ENCODE measurements at regions not wholly inside any gene's neighbourhood (a gene's known extent, or its start where the extent isn't known, plus 50 kb on each side); places are given as distances from the start of the nearest gene placed in this dataset.
"Not testable (repeated sequence)": the region's sequence is repeated elsewhere in the genome, so short reads cannot be mapped to it uniquely, and the experiment has no call there.

DNA sequence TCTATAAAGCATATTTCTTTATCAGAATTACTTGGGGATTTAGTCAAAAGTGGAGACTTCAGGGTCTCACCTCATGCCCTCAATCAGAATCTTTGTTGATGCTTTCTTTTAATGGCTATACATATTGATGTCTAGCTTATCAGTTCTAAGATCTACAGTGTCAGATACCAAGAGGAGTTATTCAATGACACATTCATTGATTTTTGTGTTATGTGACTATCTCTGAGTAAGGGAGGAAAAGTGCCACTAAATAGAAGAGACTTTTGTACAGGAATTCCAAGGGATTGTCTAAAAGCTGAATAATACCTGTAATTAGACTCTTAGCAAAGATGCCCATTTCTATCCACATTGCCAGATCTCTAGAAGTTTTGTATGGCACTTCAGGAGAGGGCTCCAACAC lies 87.2 kb downstream of the HLX start:
- no peak overlapping the region for H2AFZ ChIP-seq (ENCODE audit: low read length)
- POLR2A ChIA-PET, result no interaction called here

GRCh38 chr1:220966881-220967611 lies 87.8 kb downstream of the HLX start:
- Histone ChIP-seq H3K9me2 (ENCODE audit: insufficient read depth, low read length) (no peaks in the 10 kb centered on the region), H3K27ac (ENCODE audit: low read depth, low read length, poor library complexity, severe bottlenecking) (no peak overlapping the region), H3K4me2 (ENCODE audit: low read length) (no peak overlapping the region), H3K79me2 (ENCODE audit: insufficient read depth, low read depth, low read length) (no peaks in the 10 kb centered on the region), H4K20me1 (ENCODE audit: insufficient read depth, low read length) (no peaks in the 10 kb centered on the region; the same call in 1 of the 2 replicates), H3K36me3 (ENCODE audit: insufficient read depth, low read length) (no peaks in the 10 kb centered on the region), H2AFZ (ENCODE audit: low read length) (no peak overlapping the region), H3K9me3 (ENCODE audit: low read length) (no peaks in the 10 kb centered on the region), H3K4me1 (ENCODE audit: insufficient read depth, low read length, poor library complexity, severe bottlenecking) (no peaks in the 10 kb centered on the region), H3K4me3 (ENCODE audit: low read depth, low read length, poor library complexity, severe bottlenecking) (no peak overlapping the region)
- ChIA-PET CTCF (ENCODE audit: unreplicated experiment) (no interaction called here), POLR2A (no interaction called here)
- BruUV-seq (replicated peaks), result no TSS peak
- TF ChIP-seq EZH2phosphoT487 (IDR thresholded peaks at IDR 0.05; ENCODE audit: borderline replicate concordance, low read depth, low read length) (no peak), CTCF (conservative IDR thresholded peaks at IDR 0.05; ENCODE audit: low read length) (no peak)
- DNase-seq (ENCODE audit: low spot score), result no peak
- intact Hi-C loops (cut with micrococcal nuclease; ENCODE audit: unreplicated experiment), result no loop called here

More for the DNA sequence above, 87.2 kb downstream of the HLX start:
- no peak for DNase-seq (ENCODE audit: low spot score)
- Histone ChIP-seq H3K27ac (ENCODE audit: low read depth, low read length, poor library complexity, severe bottlenecking) (no peak overlapping the region), H3K79me2 (ENCODE audit: insufficient read depth, low read depth, low read length) (no peaks in the 10 kb centered on the region), H3K4me3 (ENCODE audit: low read depth, low read length, poor library complexity, severe bottlenecking) (no peak overlapping the region), H3K36me3 (ENCODE audit: insufficient read depth, low read length) (no peaks in the 10 kb centered on the region), H3K4me1 (ENCODE audit: insufficient read depth, low read length, poor library complexity, severe bottlenecking) (no peaks in the 10 kb centered on the region), H3K4me2 (ENCODE audit: low read length) (no peak overlapping the region), H3K9me2 (ENCODE audit: insufficient read depth, low read length) (no peaks in the 10 kb centered on the region), H4K20me1 (ENCODE audit: insufficient read depth, low read length) (no peaks in the 10 kb centered on the region; the same call in 1 of the 2 replicates), H3K9me3 (ENCODE audit: low read length) (no peaks in the 10 kb centered on the region)
- no peak for TF ChIP-seq EZH2phosphoT487 (IDR thresholded peaks at IDR 0.05; ENCODE audit: borderline replicate concordance, low read depth, low read length)
- no peak for TF ChIP-seq CTCF (conservative IDR thresholded peaks at IDR 0.05; ENCODE audit: low read length)
- intact Hi-C loops (cut with micrococcal nuclease; ENCODE audit: unreplicated experiment), result no loop called here
- no TSS peak for BruUV-seq (replicated peaks)
- CTCF ChIA-PET (ENCODE audit: unreplicated experiment), result no interaction called here

GRCh38 chr1:220967911-220968310 lies 88.7 kb downstream of the HLX start:
- intact Hi-C loops (cut with micrococcal nuclease; ENCODE audit: unreplicated experiment), result no loop called here
- TF ChIP-seq EZH2phosphoT487 (IDR thresholded peaks at IDR 0.05; ENCODE audit: borderline replicate concordance, low read depth, low read length) (no peak), CTCF (conservative IDR thresholded peaks at IDR 0.05; ENCODE audit: low read length) (no peak)
- no peaks in the 10 kb centered on the region for H4K20me1 ChIP-seq (ENCODE audit: insufficient read depth, low read length)
- DNase-seq (ENCODE audit: low spot score), result no peak
- H3K4me3 ChIP-seq (ENCODE audit: low read depth, low read length, poor library complexity, severe bottlenecking), result no peak overlapping the region
- H3K79me2 ChIP-seq (ENCODE audit: insufficient read depth, low read depth, low read length), result no peaks in the 10 kb centered on the region
- no peaks in the 10 kb centered on the region for H3K9me2 ChIP-seq (ENCODE audit: insufficient read depth, low read length)
- no TSS peak for BruUV-seq (replicated peaks)
- CTCF ChIA-PET (ENCODE audit: unreplicated experiment), result no interaction called here
- H3K4me1 ChIP-seq (ENCODE audit: insufficient read depth, low read length, poor library complexity, severe bottlenecking), result no peaks in the 10 kb centered on the region
- no peak overlapping the region for H2AFZ ChIP-seq (ENCODE audit: low read length)
- H3K9me3 ChIP-seq (ENCODE audit: low read length), result no peaks in the 10 kb centered on the region
- POLR2A ChIA-PET, result interaction anchor here (0.6 to 0.7 kb wide), 3 partner anchors 199 to 1690 kb away, joined by 3 read pairs; no protein-coding TSS in a partner anchor
- no peaks in the 10 kb centered on the region for H3K36me3 ChIP-seq (ENCODE audit: insufficient read depth, low read length)
- H3K27ac ChIP-seq (ENCODE audit: low read depth, low read length, poor library complexity, severe bottlenecking), result no peak overlapping the region
- H3K4me2 ChIP-seq (ENCODE audit: low read length), result no peak overlapping the region

DNA sequence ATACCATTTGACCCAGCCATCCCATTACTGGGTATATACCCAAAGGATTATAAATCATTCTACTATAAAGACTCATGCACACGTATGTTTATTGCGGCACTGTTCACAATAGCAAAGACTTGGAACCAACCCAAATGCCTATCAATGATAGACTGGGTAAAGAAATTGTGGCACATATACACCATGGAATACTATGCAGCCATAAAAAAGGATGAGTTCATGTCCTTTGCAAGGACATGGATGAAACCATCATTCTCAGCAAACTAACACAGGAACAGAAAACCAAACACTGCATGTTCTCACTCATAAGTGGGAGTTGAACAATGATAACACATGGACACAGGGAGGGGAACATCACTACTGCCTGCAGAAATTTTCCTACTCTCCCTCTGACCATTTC lies 90.0 kb downstream of the HLX start:
- H4K20me1 ChIP-seq (ENCODE audit: insufficient read depth, low read length); H3K9me3 ChIP-seq (ENCODE audit: low read length); H3K4me3 ChIP-seq (ENCODE audit: low read depth, low read length, poor library complexity, severe bottlenecking); H3K9me2 ChIP-seq (ENCODE audit: insufficient read depth, low read length); H3K27ac ChIP-seq (ENCODE audit: low read depth, low read length, poor library complexity, severe bottlenecking); H3K4me1 ChIP-seq (ENCODE audit: insufficient read depth, low read length, poor library complexity, severe bottlenecking); DNase-seq (ENCODE audit: low spot score); BruUV-seq (replicated peaks); CTCF ChIA-PET (ENCODE audit: unreplicated experiment); intact Hi-C loops (cut with micrococcal nuclease; ENCODE audit: unreplicated experiment); H3K79me2 ChIP-seq (ENCODE audit: insufficient read depth, low read depth, low read length); H3K36me3 ChIP-seq (ENCODE audit: insufficient read depth, low read length); POLR2A ChIA-PET; H3K4me2 ChIP-seq (ENCODE audit: low read length); H2AFZ ChIP-seq (ENCODE audit: low read length): not testable (repeated sequence)
